ENCODE measurements at regions not wholly inside any gene's neighbourhood (a gene's known extent, or its start where the extent isn't known, plus 50 kb on each side); places are given as distances from the start of the nearest gene placed in this dataset.

DNA sequence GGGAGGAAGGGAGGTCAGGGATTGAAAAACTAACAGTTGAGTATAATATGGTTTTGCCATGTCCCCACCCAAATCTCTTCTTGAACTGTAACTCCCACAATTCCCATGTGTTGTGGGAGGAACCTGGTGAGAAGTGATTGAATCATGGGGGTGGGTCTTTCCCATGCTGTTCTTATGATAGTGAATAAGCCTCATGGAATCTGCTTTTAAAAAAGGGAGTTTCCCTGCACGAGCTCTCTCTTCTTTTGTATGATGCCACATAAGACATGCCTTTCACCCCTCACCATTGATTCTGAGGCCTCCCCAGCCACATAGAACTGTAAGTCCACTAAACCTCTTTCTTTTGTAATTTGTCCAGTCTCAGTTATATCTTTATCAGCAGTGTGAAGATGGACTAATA lies 833.4 kb upstream of the MAP3K7 start:
- DNase-seq: no peak

DNA sequence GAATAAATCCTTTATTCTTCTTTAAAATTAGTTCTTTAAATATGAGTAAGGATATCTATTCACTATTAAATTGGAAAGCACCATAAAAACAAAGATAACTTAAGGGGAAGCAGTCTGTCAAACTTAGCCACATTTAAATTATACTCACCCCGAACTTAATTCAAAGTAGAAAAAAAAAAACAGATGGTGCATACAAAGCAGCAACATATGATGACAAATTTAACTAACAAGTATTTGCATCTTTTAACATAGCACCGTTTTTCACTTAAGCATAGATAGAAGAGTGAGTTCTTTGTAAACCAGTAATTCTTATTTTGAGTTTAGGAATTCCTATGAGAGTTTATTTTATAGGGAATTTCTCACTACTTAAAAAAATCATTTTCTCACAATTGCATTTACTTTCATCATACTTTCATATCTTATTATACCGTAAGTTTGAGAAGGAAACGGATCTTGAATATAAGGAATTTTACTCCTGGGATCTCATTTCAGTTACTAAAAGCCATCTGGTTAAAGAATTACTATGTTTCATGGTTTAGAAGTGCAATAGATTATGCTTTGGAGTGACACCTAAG lies 828.2 kb upstream of the MAP3K7 start:
- no peak for DNase-seq

DNA sequence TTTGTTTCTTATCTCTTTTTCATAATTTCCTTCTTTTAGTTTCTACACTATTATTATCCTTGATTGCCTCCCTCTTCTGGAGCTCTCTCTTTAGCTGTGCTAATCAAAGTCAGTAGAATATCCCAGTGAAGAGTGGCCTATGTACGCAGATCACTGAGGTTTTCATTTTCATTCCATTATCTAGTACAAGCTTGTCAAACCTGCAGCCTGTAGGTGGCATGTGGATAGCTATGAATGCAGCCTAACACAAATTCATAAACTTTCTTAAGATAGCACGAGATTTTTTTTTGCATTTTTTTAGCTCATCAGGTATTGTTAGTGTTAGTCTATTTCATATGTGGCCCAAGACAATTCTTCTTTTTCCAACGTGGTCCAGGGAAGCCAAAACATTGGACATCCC lies 825.7 kb upstream of the MAP3K7 start:
- DNase-seq: no peak

- DNase-seq: no peak
These were observed 820.8 kb upstream of the MAP3K7 start for GRCh38 chr6:91407706-91408105.

- DNase-seq: no peak
These were observed 806.1 kb upstream of the MAP3K7 start for GRCh38 chr6:91392951-91393350.

GRCh38 chr6:91387290-91388059 lies 800.6 kb upstream of the MAP3K7 start:
- no peak for DNase-seq

- DNase-seq: no peak
These were observed 799.3 kb upstream of the MAP3K7 start for GRCh38 chr6:91386204-91386603.

DNA sequence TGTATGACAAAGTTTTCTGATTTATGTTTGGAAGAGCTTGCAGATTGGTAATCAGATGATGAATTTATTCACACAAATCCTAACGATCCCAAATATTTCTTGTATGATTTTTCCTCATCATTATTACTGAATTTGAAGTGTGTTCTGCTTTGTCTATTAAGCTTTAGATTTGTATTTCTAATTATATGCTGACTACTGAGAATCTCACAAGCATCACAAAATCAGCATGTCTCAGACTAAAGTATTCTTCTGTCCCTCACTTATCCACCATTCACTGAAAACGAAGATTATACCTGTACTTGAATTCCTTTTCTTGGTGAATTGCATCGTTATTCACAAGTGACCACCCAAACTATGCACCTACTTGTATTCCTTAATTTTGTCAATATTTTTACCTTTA lies 796.3 kb upstream of the MAP3K7 start:
- no peak for DNase-seq

DNA sequence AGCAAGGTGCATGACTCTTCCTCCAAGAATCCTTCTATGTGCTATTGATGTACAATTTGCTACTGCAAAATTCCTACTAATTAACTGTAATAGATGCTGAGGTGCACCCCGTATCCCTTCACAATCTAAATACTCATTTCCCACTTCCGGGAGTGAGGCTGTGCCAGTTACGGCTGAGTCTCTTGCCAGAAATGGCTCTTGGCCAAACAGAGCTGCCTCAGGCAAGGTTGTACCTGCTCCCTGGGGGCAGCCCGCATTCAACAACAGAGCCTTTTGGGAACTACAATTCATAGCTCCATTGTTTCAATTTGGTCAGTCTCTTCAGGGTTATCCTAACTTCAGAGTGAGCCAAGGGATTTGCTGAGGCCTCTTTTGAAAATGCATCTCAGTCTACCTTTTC lies 789.8 kb upstream of the MAP3K7 start:
- DNase-seq: no peak

DNA sequence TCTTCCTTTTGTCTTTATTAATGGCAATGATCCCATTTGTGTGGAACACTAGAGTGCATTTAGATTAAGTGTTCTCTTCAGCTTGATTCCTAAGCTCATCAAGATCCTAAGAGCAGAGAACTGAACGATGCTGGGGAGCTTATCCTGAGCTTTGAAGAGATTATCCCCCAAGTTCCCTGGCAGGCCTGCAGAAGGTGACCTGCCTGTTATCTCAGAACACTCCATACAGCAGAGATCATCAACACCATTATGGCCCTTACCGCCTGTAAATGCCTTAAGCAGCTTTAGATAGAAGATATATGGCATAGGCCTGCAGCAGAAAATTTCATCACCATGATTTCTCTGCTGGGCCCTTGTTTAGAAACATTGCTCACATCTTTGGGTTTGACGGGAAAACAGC lies 779.9 kb upstream of the MAP3K7 start:
- no peak for DNase-seq

GRCh38 chr6:91358986-91359385 lies 772.1 kb upstream of the MAP3K7 start:
- no peak for DNase-seq

- DNase-seq: no peak
These were observed 766.0 kb upstream of the MAP3K7 start for GRCh38 chr6:91352878-91353277.

DNA sequence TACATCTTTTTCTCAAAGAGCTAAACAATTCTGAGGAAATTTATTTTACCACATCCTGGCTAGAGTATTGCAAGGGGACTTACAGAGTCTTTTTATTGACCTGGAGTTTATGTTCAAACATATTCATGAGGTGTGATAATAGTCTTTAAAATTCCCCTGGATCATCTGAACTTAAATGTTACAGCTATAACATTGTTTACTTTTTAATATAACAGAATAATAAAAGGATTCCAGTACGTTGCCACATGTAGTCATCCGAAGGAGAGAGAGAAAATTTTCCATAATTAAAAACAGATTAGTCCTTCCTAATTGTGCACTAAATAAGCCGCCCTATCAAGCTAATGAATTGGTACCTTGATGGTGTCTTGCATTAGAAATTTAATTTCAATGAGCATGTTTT lies 765.4 kb upstream of the MAP3K7 start:
- no peak for DNase-seq

GRCh38 chr6:91350146-91350908 lies 763.5 kb upstream of the MAP3K7 start:
- no peak for DNase-seq

GRCh38 chr6:91341473-91341872 lies 754.6 kb upstream of the MAP3K7 start:
- DNase-seq: no peak

GRCh38 chr6:91340896-91341395 lies 754.1 kb upstream of the MAP3K7 start:
- DNase-seq: no peak

GRCh38 chr6:91337967-91338366 lies 751.1 kb upstream of the MAP3K7 start:
- no peak for DNase-seq

- no peak for DNase-seq
These were observed 744.0 kb upstream of the MAP3K7 start for GRCh38 chr6:91330896-91331295.

DNA sequence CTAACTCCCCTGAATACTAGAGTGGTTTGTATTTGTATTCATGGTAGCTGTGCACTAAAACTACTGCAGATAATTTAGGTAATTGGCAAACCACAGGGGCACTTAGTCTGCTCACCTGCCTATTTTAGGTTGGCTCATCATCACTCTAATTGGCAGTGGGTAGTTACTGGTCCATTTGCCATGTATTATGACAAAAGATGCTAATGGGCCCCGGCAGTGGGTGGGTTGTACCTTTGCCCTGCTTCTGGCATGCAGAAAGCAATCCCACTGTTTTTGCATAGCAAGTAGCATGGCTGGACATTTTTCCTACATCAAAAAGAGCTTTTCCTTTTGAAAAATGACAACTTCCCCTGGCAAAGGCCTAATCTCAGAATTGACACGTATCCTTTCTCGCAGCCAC lies 741.4 kb upstream of the MAP3K7 start:
- DNase-seq: no peak

- DNase-seq: no peak
These were observed 737.8 kb upstream of the MAP3K7 start for GRCh38 chr6:91324711-91325110.

- no peak for DNase-seq
These were observed 731.1 kb upstream of the MAP3K7 start for GRCh38 chr6:91317984-91318383.

GRCh38 chr6:91317247-91317835 lies 730.5 kb upstream of the MAP3K7 start:
- no peak for DNase-seq

- DNase-seq: no peak
These were observed 723.3 kb upstream of the MAP3K7 start for GRCh38 chr6:91310178-91310577.

- DNase-seq: no peak
These were observed 718.9 kb upstream of the MAP3K7 start for GRCh38 chr6:91305755-91306154.
